ENCODE measurements at regions not wholly inside any gene's neighbourhood (a gene's known extent, or its start where the extent isn't known, plus 50 kb on each side); places are given as distances from the start of the nearest gene placed in this dataset.

DNA sequence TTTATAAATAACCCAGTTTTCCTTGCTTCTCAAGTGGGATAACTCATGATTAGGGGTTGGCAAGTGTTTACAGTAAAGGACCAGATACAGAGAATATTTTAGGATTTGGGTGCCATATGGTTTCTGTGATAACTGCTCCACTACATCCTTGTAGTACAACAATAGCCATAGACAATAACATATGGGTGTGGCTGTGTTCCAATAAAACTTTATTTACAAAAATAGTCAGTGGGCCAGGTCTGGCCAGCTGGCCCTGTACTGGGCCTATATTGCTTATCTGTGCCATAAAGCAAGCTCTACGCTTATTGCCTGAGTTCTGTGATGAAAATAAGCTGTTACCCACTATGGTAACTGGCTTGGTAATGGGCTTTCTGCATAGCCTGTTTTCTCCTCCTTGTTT is 386.5 kb upstream of the RBFOX1 start:
- TF ChIP-seq, protein P1, sequence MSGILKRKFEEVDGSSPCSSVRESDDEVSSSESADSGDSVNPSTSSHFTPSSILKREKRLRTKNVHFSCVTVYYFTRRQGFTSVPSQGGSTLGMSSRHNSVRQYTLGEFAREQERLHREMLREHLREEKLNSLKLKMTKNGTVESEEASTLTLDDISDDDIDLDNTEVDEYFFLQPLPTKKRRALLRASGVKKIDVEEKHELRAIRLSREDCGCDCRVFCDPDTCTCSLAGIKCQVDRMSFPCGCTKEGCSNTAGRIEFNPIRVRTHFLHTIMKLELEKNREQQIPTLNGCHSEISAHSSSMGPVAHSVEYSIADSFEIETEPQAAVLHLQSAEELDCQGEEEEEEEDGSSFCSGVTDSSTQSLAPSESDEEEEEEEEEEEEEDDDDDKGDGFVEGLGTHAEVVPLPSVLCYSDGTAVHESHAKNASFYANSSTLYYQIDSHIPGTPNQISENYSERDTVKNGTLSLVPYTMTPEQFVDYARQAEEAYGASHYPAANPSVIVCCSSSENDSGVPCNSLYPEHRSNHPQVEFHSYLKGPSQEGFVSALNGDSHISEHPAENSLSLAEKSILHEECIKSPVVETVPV (CRISPR knock-in tag; IDR thresholded peaks at IDR 0.05) = no peak
- no peak for TF ChIP-seq GLIS3 (CRISPR knock-in tag; IDR thresholded peaks at IDR 0.05)
- no peak for TF ChIP-seq CSDC2 (CRISPR knock-in tag; IDR thresholded peaks at IDR 0.05)
- no peak for TF ChIP-seq ESRRG (CRISPR knock-in tag; IDR thresholded peaks at IDR 0.05)
- no peak for TF ChIP-seq ZNF565 (CRISPR knock-in tag; conservative IDR thresholded peaks at IDR 0.05; ENCODE audit: low read depth)
- TF ChIP-seq, protein P2, sequence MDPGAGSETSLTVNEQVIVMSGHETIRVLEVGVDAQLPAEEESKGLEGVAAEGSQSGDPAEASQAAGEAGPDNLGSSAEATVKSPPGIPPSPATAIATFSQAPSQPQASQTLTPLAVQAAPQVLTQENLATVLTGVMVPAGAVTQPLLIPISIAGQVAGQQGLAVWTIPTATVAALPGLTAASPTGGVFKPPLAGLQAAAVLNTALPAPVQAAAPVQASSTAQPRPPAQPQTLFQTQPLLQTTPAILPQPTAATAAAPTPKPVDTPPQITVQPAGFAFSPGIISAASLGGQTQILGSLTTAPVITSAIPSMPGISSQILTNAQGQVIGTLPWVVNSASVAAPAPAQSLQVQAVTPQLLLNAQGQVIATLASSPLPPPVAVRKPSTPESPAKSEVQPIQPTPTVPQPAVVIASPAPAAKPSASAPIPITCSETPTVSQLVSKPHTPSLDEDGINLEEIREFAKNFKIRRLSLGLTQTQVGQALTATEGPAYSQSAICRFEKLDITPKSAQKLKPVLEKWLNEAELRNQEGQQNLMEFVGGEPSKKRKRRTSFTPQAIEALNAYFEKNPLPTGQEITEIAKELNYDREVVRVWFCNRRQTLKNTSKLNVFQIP (CRISPR knock-in tag; IDR thresholded peaks at IDR 0.05; ENCODE audit: borderline replicate concordance, low read depth) = no peak
- TF ChIP-seq, protein P3, sequence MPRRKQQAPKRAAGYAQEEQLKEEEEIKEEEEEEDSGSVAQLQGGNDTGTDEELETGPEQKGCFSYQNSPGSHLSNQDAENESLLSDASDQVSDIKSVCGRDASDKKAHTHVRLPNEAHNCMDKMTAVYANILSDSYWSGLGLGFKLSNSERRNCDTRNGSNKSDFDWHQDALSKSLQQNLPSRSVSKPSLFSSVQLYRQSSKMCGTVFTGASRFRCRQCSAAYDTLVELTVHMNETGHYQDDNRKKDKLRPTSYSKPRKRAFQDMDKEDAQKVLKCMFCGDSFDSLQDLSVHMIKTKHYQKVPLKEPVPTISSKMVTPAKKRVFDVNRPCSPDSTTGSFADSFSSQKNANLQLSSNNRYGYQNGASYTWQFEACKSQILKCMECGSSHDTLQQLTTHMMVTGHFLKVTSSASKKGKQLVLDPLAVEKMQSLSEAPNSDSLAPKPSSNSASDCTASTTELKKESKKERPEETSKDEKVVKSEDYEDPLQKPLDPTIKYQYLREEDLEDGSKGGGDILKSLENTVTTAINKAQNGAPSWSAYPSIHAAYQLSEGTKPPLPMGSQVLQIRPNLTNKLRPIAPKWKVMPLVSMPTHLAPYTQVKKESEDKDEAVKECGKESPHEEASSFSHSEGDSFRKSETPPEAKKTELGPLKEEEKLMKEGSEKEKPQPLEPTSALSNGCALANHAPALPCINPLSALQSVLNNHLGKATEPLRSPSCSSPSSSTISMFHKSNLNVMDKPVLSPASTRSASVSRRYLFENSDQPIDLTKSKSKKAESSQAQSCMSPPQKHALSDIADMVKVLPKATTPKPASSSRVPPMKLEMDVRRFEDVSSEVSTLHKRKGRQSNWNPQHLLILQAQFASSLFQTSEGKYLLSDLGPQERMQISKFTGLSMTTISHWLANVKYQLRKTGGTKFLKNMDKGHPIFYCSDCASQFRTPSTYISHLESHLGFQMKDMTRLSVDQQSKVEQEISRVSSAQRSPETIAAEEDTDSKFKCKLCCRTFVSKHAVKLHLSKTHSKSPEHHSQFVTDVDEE (CRISPR knock-in tag; IDR thresholded peaks at IDR 0.05) = no peak
- no peak for TF ChIP-seq RARB (CRISPR knock-in tag; IDR thresholded peaks at IDR 0.05)
- TF ChIP-seq ZNF70 (CRISPR knock-in tag; IDR thresholded peaks at IDR 0.05) = no peak
- TF ChIP-seq ARNTL (CRISPR knock-in tag; IDR thresholded peaks at IDR 0.05; ENCODE audit: borderline replicate concordance, low read depth) = no peak
- no peak for TF ChIP-seq BACH2 (CRISPR knock-in tag; IDR thresholded peaks at IDR 0.05; ENCODE audit: borderline replicate concordance)
- TF ChIP-seq ZFP30 (CRISPR knock-in tag; IDR thresholded peaks at IDR 0.05) = no peak
- TF ChIP-seq OSR1 (CRISPR knock-in tag; IDR thresholded peaks at IDR 0.05) = no peak
- no peak for TF ChIP-seq ISL1 (CRISPR knock-in tag; IDR thresholded peaks at IDR 0.05)
- no peak for TF ChIP-seq SNAI2 (CRISPR knock-in tag; IDR thresholded peaks at IDR 0.05)
- ATAC-seq = no peak

DNA sequence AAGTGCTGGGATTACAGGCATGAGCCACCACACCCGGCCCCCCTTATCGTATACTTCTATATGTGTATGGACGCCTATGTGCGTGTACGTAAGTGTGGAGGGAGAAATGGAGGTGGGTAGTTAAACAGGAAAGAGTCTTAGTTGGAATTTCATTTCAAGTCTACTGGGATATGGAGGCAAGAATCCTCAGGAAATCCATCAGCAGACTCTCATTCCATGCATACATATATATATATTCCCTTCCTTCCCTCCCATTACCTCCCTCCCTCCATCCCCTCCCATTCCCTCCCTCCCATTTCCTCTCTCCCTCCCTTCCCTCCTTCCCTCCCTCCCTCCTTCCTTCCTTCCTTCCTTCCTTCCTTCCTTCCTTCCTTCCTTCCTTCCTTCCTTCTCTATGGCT is 391.7 kb upstream of the RBFOX1 start:
- no peak for ATAC-seq
- TF ChIP-seq OSR1 (CRISPR knock-in tag; IDR thresholded peaks at IDR 0.05) = no peak
- TF ChIP-seq, protein P4, sequence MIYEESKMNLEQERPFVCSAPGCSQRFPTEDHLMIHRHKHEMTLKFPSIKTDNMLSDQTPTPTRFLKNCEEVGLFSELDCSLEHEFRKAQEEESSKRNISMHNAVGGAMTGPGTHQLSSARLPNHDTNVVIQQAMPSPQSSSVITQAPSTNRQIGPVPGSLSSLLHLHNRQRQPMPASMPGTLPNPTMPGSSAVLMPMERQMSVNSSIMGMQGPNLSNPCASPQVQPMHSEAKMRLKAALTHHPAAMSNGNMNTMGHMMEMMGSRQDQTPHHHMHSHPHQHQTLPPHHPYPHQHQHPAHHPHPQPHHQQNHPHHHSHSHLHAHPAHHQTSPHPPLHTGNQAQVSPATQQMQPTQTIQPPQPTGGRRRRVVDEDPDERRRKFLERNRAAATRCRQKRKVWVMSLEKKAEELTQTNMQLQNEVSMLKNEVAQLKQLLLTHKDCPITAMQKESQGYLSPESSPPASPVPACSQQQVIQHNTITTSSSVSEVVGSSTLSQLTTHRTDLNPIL (CRISPR knock-in tag; IDR thresholded peaks at IDR 0.05; ENCODE audit: low read depth) = no peak
- no peak for TF ChIP-seq PPARA (CRISPR knock-in tag; IDR thresholded peaks at IDR 0.05; ENCODE audit: borderline replicate concordance)
- TF ChIP-seq, protein P3 (CRISPR knock-in tag; IDR thresholded peaks at IDR 0.05) = no peak
- no peak for TF ChIP-seq ZNF565 (CRISPR knock-in tag; conservative IDR thresholded peaks at IDR 0.05; ENCODE audit: low read depth)
- TF ChIP-seq ZFP3 (CRISPR knock-in tag; IDR thresholded peaks at IDR 0.05) = no peak
- TF ChIP-seq RARB (CRISPR knock-in tag; IDR thresholded peaks at IDR 0.05) = no peak
- TF ChIP-seq ESRRG (CRISPR knock-in tag; IDR thresholded peaks at IDR 0.05) = no peak
- no peak for TF ChIP-seq ZNF70 (CRISPR knock-in tag; IDR thresholded peaks at IDR 0.05)

DNA sequence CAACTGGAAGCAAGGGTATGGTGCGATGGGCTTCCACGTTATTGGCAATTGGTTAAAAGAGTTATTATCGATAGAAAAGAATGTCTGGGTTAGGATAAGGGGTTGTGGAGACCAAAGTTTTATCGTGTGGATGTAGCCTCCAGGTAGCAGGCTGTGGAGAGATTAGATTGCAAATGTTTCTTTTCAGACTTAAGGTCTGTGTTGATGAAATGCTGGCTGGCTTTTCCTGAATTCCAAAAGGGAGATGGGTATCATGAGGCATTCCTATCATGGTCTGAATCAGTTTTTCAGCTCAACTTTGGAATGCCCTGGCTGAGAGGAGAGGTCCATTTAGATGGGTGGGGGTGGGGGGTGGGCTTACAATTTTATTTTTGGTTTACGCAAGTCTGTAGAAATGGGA is 395.0 kb upstream of the RBFOX1 start:
- TF ChIP-seq, protein P5, sequence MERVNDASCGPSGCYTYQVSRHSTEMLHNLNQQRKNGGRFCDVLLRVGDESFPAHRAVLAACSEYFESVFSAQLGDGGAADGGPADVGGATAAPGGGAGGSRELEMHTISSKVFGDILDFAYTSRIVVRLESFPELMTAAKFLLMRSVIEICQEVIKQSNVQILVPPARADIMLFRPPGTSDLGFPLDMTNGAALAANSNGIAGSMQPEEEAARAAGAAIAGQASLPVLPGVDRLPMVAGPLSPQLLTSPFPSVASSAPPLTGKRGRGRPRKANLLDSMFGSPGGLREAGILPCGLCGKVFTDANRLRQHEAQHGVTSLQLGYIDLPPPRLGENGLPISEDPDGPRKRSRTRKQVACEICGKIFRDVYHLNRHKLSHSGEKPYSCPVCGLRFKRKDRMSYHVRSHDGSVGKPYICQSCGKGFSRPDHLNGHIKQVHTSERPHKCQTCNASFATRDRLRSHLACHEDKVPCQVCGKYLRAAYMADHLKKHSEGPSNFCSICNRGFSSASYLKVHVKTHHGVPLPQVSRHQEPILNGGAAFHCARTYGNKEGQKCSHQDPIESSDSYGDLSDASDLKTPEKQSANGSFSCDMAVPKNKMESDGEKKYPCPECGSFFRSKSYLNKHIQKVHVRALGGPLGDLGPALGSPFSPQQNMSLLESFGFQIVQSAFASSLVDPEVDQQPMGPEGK (CRISPR knock-in tag; IDR thresholded peaks at IDR 0.05; ENCODE audit: borderline replicate concordance) = no peak
- TF ChIP-seq, protein P4 (CRISPR knock-in tag; IDR thresholded peaks at IDR 0.05; ENCODE audit: low read depth) = no peak
- TF ChIP-seq ZNF565 (CRISPR knock-in tag; conservative IDR thresholded peaks at IDR 0.05; ENCODE audit: low read depth) (no peak), ARNTL (CRISPR knock-in tag; IDR thresholded peaks at IDR 0.05; ENCODE audit: borderline replicate concordance, low read depth) (no peak), SNAI2 (CRISPR knock-in tag; IDR thresholded peaks at IDR 0.05) (no peak), GLIS3 (CRISPR knock-in tag; IDR thresholded peaks at IDR 0.05) (no peak), PPARA (CRISPR knock-in tag; IDR thresholded peaks at IDR 0.05; ENCODE audit: borderline replicate concordance) (no peak), ISL1 (CRISPR knock-in tag; IDR thresholded peaks at IDR 0.05) (no peak), TOX (CRISPR knock-in tag; IDR thresholded peaks at IDR 0.05; ENCODE audit: borderline replicate concordance) (no peak), ZNF8 (CRISPR knock-in tag; IDR thresholded peaks at IDR 0.05) (no peak), ZC3H10 (CRISPR knock-in tag; IDR thresholded peaks at IDR 0.05) (no peak), BACH2 (CRISPR knock-in tag; IDR thresholded peaks at IDR 0.05; ENCODE audit: borderline replicate concordance) (no peak)
- ATAC-seq = no peak

All from SK-N-SH treated with all-trans-retinoic acid at 6 μM for 48 hours (cell line).